PC-9 (cell line): ENCODE measurements at regions not wholly inside any gene's neighbourhood (a gene's known extent, or its start where the extent isn't known, plus 50 kb on each side); places are given as distances from the start of the nearest gene placed in this dataset.

Experiments
- BruUV-seq: library from RNA; stranded (reverse); fragments of 400-500 nt; replicated peaks from 2 replicates; lab custom pipeline; 2021; lab: Mats Ljungman, UMichigan
- CTCF ChIA-PET: fragments of 300-600 bp; sonication (Branson Sonifier 250); formaldehyde crosslinking; loops from one replicate; lab custom pipeline; 2022; ENCODE audit warnings: antibody characterized with exemption; lab: Charles Lee
- POLR2A ChIA-PET: fragments of 300-600 bp; sonication (Branson Sonifier 250); formaldehyde crosslinking; loops from one replicate; lab custom pipeline; 2022; ENCODE audit warnings: antibody characterized with exemption; ENCODE audit not compliant: unreplicated experiment; lab: Charles Lee
- DNase-seq, 2 experiments: peaks; one replicate each; pipeline versions ENCODE4 v3.0.0 to v3.0.0-alpha.2; 2015 to 2022; ENCODE audit warnings: mixed read lengths in 1 of 2
- H2AFZ ChIP-seq: fragments of 200-600 bp; sonication (generic); 2 replicates; pipeline ENCODE4 v1.8.1; 2017; ENCODE audit warnings: antibody characterized with exemption
- H3F3A ChIP-seq: fragments of 200-600 bp; sonication (generic); 2 replicates; pipeline ENCODE4 v1.8.1; 2017; ENCODE audit warnings: antibody characterized with exemption, mild to moderate bottlenecking, low read depth; ENCODE audit not compliant: insufficient read depth
- H3K27ac ChIP-seq: fragments of 200-600 bp; sonication (generic); 2 replicates; pipeline ENCODE4 v1.6.1; 2016; ENCODE audit warnings: mixed run types
- H3K27me3 ChIP-seq: fragments of 200-600 bp; sonication (generic); 2 replicates; pipeline ENCODE4 v1.6.1; 2016; ENCODE audit warnings: low read depth, mixed run types; ENCODE audit not compliant: insufficient read depth
- H3K36me3 ChIP-seq: fragments of 200-600 bp; sonication (generic); 2 replicates; pipeline ENCODE4 v1.6.1; 2016; ENCODE audit warnings: low read depth, mixed run types
- H3K4me1 ChIP-seq: fragments of 200-600 bp; sonication (generic); replicated peaks from 2 replicates; pipeline ENCODE4 v1.6.1; 2016; ENCODE audit warnings: mixed run types; ENCODE audit not compliant: insufficient read depth
- H3K4me2 ChIP-seq: fragments of 200-600 bp; sonication (generic); 2 replicates; pipeline ENCODE4 v1.6.1; 2017; ENCODE audit warnings: mixed run types
- H3K4me3 ChIP-seq: fragments of 200-600 bp; sonication (generic); 2 replicates; pipeline ENCODE4 v1.6.1; 2016; ENCODE audit warnings: mixed run types
- H3K79me2 ChIP-seq: fragments of 200-600 bp; sonication (generic); 2 replicates; pipeline ENCODE4 v1.6.1; 2017; ENCODE audit warnings: low read depth, mixed run types
- H3K9me2 ChIP-seq: fragments of 200-600 bp; sonication (generic); 2 replicates; pipeline ENCODE4 v1.8.1; 2017; ENCODE audit warnings: mild to moderate bottlenecking; ENCODE audit not compliant: insufficient read depth
- H3K9me3 ChIP-seq: fragments of 200-600 bp; sonication (generic); 2 replicates; pipeline ENCODE4 v1.8.1; 2016; ENCODE audit warnings: low read depth; ENCODE audit not compliant: insufficient read depth
- H4K20me1 ChIP-seq: fragments of 200-600 bp; sonication (generic); 2 replicates; pipeline ENCODE4 v1.8.1; 2017; ENCODE audit not compliant: insufficient read depth
- EZH2 ChIP-seq: fragments of 200-600 bp; sonication (generic); IDR thresholded peaks from 2 replicates; pipeline ENCODE4 v1.8.0; 2017; ENCODE audit warnings: antibody characterized with exemption, low read depth
- intact Hi-C: fragments of 100-400 bp; cut with micrococcal nuclease; formaldehyde crosslinking; loops from one replicate; pipeline ENCODE4 v1.10.0; 2022; ENCODE audit not compliant: unreplicated experiment
- TF ChIP-seq, protein P1 (sequence below): fragments of 200-600 bp; sonication (generic); conservative IDR thresholded peaks from 2 replicates; pipeline ENCODE4 v1.6.1; 2017; ENCODE audit warnings: mixed run types, antibody characterized with exemption, mild to moderate bottlenecking, moderate library complexity

DNA sequence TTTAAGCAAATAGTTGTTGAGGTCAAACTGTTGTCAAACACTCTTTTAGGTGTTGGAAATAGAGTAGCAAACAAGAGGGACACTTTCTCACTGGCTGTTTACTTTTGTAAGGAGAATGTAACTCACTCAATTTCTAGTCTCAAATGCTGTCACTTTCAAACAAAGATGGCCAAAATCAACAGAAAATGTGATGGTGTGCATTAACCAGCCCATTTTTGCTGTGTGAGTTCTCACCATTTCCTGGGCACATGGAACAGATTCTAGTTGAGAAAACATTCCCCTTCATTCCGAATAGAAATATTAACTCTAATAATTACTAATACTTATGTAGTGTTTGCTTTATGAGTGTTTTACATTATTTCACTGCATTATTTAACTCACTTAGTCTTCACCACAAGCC lies 128.2 kb upstream of the XYLT1 start:
- no peaks in the 10 kb centered on the region for H4K20me1 ChIP-seq
- ChIA-PET CTCF (no interaction called here), POLR2A (no interaction called here)
- no peak for TF ChIP-seq EZH2
- TF ChIP-seq, protein P1, sequence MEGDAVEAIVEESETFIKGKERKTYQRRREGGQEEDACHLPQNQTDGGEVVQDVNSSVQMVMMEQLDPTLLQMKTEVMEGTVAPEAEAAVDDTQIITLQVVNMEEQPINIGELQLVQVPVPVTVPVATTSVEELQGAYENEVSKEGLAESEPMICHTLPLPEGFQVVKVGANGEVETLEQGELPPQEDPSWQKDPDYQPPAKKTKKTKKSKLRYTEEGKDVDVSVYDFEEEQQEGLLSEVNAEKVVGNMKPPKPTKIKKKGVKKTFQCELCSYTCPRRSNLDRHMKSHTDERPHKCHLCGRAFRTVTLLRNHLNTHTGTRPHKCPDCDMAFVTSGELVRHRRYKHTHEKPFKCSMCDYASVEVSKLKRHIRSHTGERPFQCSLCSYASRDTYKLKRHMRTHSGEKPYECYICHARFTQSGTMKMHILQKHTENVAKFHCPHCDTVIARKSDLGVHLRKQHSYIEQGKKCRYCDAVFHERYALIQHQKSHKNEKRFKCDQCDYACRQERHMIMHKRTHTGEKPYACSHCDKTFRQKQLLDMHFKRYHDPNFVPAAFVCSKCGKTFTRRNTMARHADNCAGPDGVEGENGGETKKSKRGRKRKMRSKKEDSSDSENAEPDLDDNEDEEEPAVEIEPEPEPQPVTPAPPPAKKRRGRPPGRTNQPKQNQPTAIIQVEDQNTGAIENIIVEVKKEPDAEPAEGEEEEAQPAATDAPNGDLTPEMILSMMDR, result no peak
- H3K9me2 ChIP-seq, result no peaks in the 10 kb centered on the region
- peaks cover 6% of the 10 kb centered on the region; the same call in 1 of the 2 replicates for H3K9me3 ChIP-seq
- no peak overlapping the region for H3K27ac ChIP-seq
- intact Hi-C loops, result no loop called here
- DNase-seq, result no peak
- BruUV-seq, result no TSS peak
- H3K4me1 ChIP-seq, result no peaks in the 10 kb centered on the region
- H3K4me3 ChIP-seq, result no peak overlapping the region
- no peaks in the 10 kb centered on the region for H3K27me3 ChIP-seq
- H3K4me2 ChIP-seq, result no peak overlapping the region
- H3F3A ChIP-seq, result no peaks in the 10 kb centered on the region
- no peaks in the 10 kb centered on the region for H3K36me3 ChIP-seq
- no peaks in the 10 kb centered on the region for H3K79me2 ChIP-seq
- H2AFZ ChIP-seq, result no peak overlapping the region

DNA sequence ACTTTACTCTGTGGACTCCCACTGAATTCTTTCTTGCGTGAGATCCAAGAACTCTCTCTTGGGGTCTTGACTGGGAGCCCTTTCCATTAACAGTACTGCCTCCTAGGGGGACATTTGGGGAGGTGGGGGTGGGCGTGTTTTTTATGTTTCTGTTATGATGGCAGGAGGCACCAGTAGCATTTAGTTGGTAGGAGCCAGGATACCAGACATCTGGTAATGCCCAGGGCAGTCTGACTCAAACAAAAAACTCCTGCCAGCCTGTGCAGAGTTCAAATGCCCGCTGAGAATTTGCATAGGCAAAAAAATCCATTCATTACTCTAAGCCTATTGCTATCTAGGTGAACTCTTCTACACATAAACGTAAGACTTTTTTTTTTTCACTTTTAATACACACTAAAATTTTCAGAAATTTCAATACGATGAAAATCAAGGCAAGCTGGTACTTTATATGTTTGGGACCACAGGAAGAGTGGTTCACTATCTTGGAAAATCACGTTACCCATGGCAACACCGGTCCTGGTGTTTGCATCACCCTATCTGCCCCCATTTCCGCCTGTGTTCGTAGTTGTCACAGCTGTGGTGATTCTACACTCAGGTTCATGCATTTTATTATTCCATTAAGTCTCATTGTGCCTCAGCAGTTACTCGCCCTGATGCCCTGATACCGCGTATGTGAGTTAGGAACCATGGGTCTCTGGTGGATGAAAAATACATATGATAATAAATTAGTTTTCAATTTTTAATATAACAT lies 121.1 kb upstream of the XYLT1 start:
- H3K9me2 ChIP-seq, result no peaks in the 10 kb centered on the region
- H4K20me1 ChIP-seq, result no peaks in the 10 kb centered on the region
- peak in 1 of 2 experiments; percentile 3 for DNase-seq
- TF ChIP-seq, protein P1, result no peak
- TF ChIP-seq EZH2, result no peak
- H3K4me3 ChIP-seq, result no peak overlapping the region
- H3F3A ChIP-seq, result no peaks in the 10 kb centered on the region
- H3K36me3 ChIP-seq, result no peaks in the 10 kb centered on the region
- intact Hi-C loops, result loop anchor here (5.0 kb wide), 1 partner anchor 50 kb away; no protein-coding TSS in a partner anchor
- H2AFZ ChIP-seq, result no peak overlapping the region
- H3K4me1 ChIP-seq, result no peaks in the 10 kb centered on the region
- no peaks in the 10 kb centered on the region for H3K9me3 ChIP-seq
- no peak overlapping the region for H3K4me2 ChIP-seq
- H3K79me2 ChIP-seq, result no peaks in the 10 kb centered on the region
- H3K27ac ChIP-seq, result no peak overlapping the region
- POLR2A ChIA-PET, result no interaction called here
- no TSS peak for BruUV-seq
- CTCF ChIA-PET, result no interaction called here
- no peaks in the 10 kb centered on the region for H3K27me3 ChIP-seq

DNA sequence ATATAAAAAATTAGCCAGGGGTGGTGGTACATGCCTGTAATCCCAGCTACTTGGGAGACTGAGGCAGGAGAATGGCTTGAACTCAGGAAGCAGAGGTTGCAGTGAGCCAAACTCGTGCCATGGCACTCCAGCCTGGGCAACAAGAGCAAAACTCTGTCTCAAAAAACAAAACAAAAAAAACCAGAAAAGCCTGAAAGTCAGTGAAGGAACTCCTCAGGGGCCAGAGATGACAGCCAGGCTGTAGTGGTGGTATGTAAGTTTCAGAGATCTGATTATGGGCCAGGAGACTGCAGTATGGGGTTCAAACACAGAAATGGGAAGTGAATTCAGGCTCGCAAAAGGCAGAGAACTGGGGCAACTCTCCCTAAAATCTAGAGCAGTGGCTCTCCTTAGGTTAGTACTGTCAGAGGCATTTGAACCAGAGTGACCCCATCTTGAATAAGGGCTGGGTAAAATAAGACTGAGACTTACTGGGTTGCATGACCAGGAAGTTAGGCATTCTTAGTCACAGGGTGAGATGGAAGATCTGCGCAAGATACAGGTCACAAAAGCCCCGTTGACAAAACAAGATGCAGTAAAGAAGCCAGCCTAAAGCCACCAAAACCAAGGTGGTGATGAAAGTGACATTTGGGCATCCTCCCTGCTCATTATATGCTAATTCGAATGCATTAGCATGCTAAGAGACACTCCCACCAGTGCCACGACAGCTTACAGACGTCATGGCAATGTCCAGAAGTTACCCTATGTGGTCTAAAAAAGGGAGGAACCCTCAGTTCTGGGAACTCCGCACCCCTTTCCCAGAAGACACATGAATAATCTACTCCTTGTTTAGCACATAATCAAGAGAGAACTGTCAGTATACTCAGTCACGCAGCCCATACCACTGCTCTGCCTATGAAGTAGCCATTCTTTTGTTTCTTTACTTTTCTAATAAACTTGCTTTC lies 120.2 kb upstream of the XYLT1 start:
- Histone ChIP-seq H3K4me3 (no peak overlapping the region), H3K4me1 (no peaks in the 10 kb centered on the region), H3K9me3 (no peaks in the 10 kb centered on the region), H3K4me2 (no peak overlapping the region), H3K27me3 (no peaks in the 10 kb centered on the region), H3K36me3 (no peaks in the 10 kb centered on the region), H3K79me2 (no peaks in the 10 kb centered on the region), H3F3A (no peaks in the 10 kb centered on the region), H3K27ac (no peak overlapping the region), H2AFZ (no peak overlapping the region), H3K9me2 (no peaks in the 10 kb centered on the region), H4K20me1 (no peaks in the 10 kb centered on the region)
- POLR2A ChIA-PET, result no interaction called here
- no peak for TF ChIP-seq EZH2
- TF ChIP-seq, protein P1, result no peak
- no TSS peak for BruUV-seq
- CTCF ChIA-PET, result no interaction called here
- intact Hi-C loops, result loop anchor here (5.0 kb wide), 1 partner anchor 49 kb away; no protein-coding TSS in a partner anchor
- DNase-seq, result no peak
